ENCODE measurements at regions not wholly inside any gene's neighbourhood (a gene's known extent, or its start where the extent isn't known, plus 50 kb on each side); places are given as distances from the start of the nearest gene placed in this dataset.

DNA sequence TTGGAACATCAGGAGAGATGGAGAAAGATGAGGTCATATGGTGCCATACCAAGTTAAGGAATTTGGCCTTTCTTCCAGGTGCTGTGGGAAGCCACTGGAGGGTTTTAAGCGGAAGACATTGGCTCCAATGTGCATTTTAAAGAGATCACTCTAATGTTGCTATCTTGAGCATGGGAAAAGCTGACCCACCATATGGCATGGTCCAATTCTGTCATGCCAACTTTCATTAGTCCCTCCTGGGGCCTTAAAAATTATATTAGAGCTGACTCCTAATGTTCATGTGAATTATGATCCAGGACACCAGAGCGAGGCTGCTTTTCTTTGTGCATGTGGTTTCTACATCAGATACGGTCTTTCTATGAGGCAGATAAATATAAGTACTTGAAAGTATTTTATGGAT lies 335.0 kb upstream of the TSHZ2 start:
- Histone ChIP-seq H2AFZ (ENCODE audit: low read length) (no peak overlapping the region), H3K56ac (replicated peaks; ENCODE audit: insufficient read length, low read depth, low read length) (no peak overlapping the region), H2BK12ac (ENCODE audit: low read depth, low read length) (no peak overlapping the region), H3K36me3 (ENCODE audit: control insufficient read depth in 2 of 4, insufficient read depth in 4 of 4, low read length in 3 of 4) (no peaks in the 10 kb centered on the region), H4K20me1 (replicated peaks in 1 of 2; ENCODE audit: control insufficient read depth in 1 of 2, insufficient read depth in 2 of 2, low read length in 2 of 2) (no peaks in the 10 kb centered on the region), H3K4ac (replicated peaks; ENCODE audit: insufficient read length, low read depth, low read length) (no peak overlapping the region), H2BK15ac (ENCODE audit: low read length) (no peak overlapping the region), H3K4me2 (ENCODE audit: insufficient read depth in 1 of 2, low read depth in 2 of 2, low read length in 2 of 2) (no peak overlapping the region), H3K23ac (ENCODE audit: insufficient read length) (no peak overlapping the region), H3K27ac (ENCODE audit: low read depth, low read length) (no peak overlapping the region), H2BK20ac (ENCODE audit: low read length) (no peak overlapping the region), H3K4me1 (replicated peaks in 1 of 4; ENCODE audit: control insufficient read depth in 3 of 4, insufficient read depth in 4 of 4, low read length in 3 of 4) (no peaks in the 10 kb centered on the region), H2AK5ac (ENCODE audit: low read depth, low read length) (no peak overlapping the region), H3K4me3 (ENCODE audit: extremely low read depth in 1 of 4, insufficient read depth in 2 of 4, low read depth in 3 of 4, low read length in 4 of 4) (no peak overlapping the region), H3K27me3 (replicated peaks in 1 of 4; ENCODE audit: control insufficient read depth in 3 of 4, extremely low read depth in 1 of 4, insufficient read depth in 3 of 4, low read length in 3 of 4) (no peaks in the 10 kb centered on the region), H3K14ac (ENCODE audit: insufficient read length) (no peak overlapping the region), H3K9me3 (ENCODE audit: insufficient read depth in 2 of 2, low read depth in 1 of 2, low read length in 1 of 2) (no peaks in the 10 kb centered on the region), H4K91ac (replicated peaks; ENCODE audit: insufficient read length, low read length) (no peak overlapping the region), H3K79me1 (ENCODE audit: low read depth, low read length) (no peaks in the 10 kb centered on the region), H2BK5ac (ENCODE audit: low read depth, low read length) (no peak overlapping the region), H4K5ac (ENCODE audit: insufficient read length, low read depth, low read length) (no peak overlapping the region), H3K79me2 (ENCODE audit: control insufficient read depth in 1 of 2, insufficient read depth in 2 of 2, low read length in 2 of 2) (no peaks in the 10 kb centered on the region), H2BK120ac (replicated peaks; ENCODE audit: low read depth, low read length) (no peak overlapping the region), H3K23me2 (ENCODE audit: low read depth, low read length) (no peaks in the 10 kb centered on the region), H4K8ac (ENCODE audit: extremely low read depth, insufficient read depth, low read length) (no peak overlapping the region), H3K9ac (replicated peaks in 1 of 4; ENCODE audit: extremely low read depth in 1 of 4, low read depth in 3 of 4, low read length in 3 of 4) (no peak overlapping the region), H3K18ac (ENCODE audit: extremely low read depth, low read length) (no peak overlapping the region)
- ChIA-PET CTCF (ENCODE audit: partially characterized antibody) (no interaction called here), POLR2A (ENCODE audit: partially characterized antibody) (no interaction called here)
- 87% methylated on average over 3 of the region's 3 CpGs; no CpG with 5 or more reads in 1 of the 2 experiments for WGBS, 2 experiments (ENCODE audit: extremely low coverage in 1 of 2, insufficient coverage in 1 of 2, insufficient read length in 1 of 2, insufficient replicate concordance in 2 of 2, low coverage in 1 of 2, low lambda C conversion rate in 2 of 2, missing lambda C conversion rate in 1 of 2)
- no peak for DNase-seq (ENCODE audit: low read depth in 1 of 2, low spot score in 2 of 2)
- FAIRE-seq: no peak
- no peak for TF ChIP-seq HDAC6 (IDR thresholded peaks at IDR 0.05; ENCODE audit: low read depth, low read length)
- TF ChIP-seq RAD21 (IDR thresholded peaks at IDR 0.05 in 1 of 2, conservative IDR thresholded peaks at IDR 0.05 in 1 of 2; ENCODE audit: low read depth in 2 of 2, low read length in 2 of 2): no peak
- TF ChIP-seq YY1 (IDR thresholded peaks at IDR 0.05; ENCODE audit: low read depth, low read length): no peak
- no peak for TF ChIP-seq GABPA (IDR thresholded peaks at IDR 0.05; ENCODE audit: borderline replicate concordance, insufficient read depth, low read length)
- TF ChIP-seq KDM4A (IDR thresholded peaks at IDR 0.05; ENCODE audit: low read depth, low read length, severe bottlenecking): no peak
- no peak for TF ChIP-seq SIN3A (conservative IDR thresholded peaks at IDR 0.05 in 1 of 2, IDR thresholded peaks at IDR 0.05 in 1 of 2; ENCODE audit: low read depth in 1 of 2, low read length in 2 of 2)
- TF ChIP-seq RFX5 (IDR thresholded peaks at IDR 0.05; ENCODE audit: borderline replicate concordance, low read depth, low read length): no peak
- no peak for TF ChIP-seq RNF2 (IDR thresholded peaks at IDR 0.05; ENCODE audit: borderline replicate concordance, low read depth, low read length, missing control alignments, poor library complexity, severe bottlenecking)
- TF ChIP-seq SUZ12 (IDR thresholded peaks at IDR 0.05; ENCODE audit: low read length): no peak
- no peak for TF ChIP-seq TAF1 (IDR thresholded peaks at IDR 0.05; ENCODE audit: low read depth, low read length)
- no peak for TF ChIP-seq SIRT6 (IDR thresholded peaks at IDR 0.05; ENCODE audit: low read length)

All from H1 (cell line).